ENCODE measurements at regions not wholly inside any gene's neighbourhood (a gene's known extent, or its start where the extent isn't known, plus 50 kb on each side); places are given as distances from the start of the nearest gene placed in this dataset.
A peak's percentile ranks its signal among the peaks of the same experiment; 100 is the strongest.
"Not testable (repeated sequence)": the region's sequence is repeated elsewhere in the genome, so short reads cannot be mapped to it uniquely, and the experiment has no call there.

DNA sequence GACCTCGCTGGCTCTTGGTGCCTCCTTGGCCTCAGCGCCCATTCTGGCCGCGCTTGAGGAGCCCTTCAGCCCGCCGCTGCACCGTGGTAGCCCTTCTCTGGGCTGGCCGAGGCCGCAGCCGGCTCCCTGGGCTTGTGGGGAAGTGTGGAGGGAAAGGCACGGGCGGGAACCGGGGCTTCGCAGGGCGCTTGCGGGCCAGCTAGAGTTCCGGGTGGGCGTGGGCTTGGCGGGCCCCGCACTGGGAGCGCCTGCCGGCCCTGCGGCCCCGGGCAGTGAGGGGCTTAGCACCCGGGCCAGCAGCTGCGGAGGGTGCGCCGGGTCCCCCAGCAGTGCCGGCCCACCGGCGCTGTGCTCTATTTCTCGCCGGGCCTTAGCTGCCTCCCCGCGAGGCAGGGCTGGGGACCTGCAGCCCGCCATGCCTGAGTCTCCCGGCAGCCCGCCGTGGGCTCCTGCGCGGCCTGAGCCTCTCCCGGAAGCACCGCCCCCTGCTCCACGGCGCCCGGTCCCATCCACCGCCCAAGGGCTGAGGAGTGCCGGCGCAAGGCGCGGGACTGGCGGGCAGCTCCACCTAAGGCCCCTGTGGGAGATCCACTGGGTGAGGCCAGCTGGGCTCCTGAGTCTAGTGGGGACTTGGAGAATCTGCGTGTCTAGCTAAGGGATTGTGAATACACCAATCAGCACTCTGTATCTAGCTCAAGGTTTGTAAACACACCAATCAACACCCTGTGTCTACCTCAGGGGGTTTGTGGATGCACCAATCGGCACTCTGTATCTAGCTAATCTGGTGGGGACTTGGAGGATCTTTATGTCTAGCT is 141.1 kb downstream of the SLCO4C1 start:
- not testable (repeated sequence) for DNase-seq (ENCODE audit: low spot score)

GRCh38 chr5:102154291-102154690 is 141.8 kb downstream of the SLCO4C1 start:
- no peak for DNase-seq (ENCODE audit: low spot score)

- DNase-seq (ENCODE audit: low spot score), result peak; percentile 60
Observed at GRCh38 chr5:102153003-102153759, 142.9 kb downstream of the SLCO4C1 start.

- no peak for DNase-seq (ENCODE audit: low spot score)
Observed at GRCh38 chr5:102139029-102139428, 157.1 kb downstream of the SLCO4C1 start.

DNA sequence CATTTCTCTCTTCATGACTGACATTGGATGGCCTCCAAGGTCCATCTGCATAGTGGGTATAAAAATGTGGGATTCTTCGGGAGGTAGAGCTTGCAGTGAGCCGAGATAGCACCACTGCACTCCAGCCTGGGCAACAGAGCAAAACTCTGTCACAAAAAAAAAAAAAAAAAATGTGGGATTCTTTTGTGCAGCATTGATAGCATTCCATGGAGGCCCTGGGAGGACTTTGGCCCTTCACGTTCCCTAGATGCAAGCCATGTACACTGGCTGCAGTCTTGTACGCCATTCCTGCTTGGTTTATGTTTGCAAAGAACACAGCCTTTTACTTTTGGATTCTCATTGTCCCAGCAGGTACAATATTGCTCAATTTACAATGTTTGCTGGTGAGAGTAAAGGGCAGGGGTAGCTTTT is 157.8 kb downstream of the SLCO4C1 start:
- DNase-seq (ENCODE audit: low spot score), result no peak

DNA sequence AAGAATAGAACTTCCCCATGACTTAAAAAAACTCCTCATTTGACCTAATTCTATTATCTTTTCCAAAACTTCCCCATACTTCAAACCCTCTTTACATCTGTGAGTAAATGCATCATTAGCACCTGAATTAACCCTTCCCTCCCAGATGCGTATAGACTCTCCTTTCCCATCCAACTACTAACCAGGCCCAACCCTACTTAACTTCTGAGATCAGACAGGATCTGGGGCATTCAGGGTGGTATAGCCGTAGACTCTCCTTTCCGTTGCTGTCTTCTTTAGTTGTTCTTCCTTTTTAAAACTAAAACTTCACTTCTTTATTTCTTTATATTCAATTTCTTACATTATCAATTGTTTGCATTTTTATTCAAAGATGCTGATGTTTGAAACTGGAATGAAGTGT is 165.2 kb downstream of the SLCO4C1 start:
- DNase-seq (ENCODE audit: low spot score), result no peak

DNA sequence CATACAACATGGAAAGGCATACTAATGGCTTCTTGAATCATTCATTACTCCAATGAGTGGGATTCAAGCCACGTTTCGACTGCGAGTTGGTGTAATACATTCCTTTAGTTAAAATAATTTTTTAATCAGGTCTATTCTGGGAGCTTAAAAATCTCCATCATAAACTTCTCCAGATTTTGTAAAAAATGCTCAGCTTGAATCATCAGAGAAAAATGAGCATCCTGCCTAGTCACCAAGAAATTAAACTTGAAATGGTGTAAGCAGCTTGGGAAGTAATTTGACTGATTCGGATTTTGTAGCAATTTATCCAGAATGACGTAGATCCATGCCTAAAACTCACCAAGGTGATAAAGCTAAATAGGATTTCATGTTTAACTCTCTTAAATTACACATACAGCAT is 165.7 kb downstream of the SLCO4C1 start:
- DNase-seq (ENCODE audit: low spot score), result no peak

DNA sequence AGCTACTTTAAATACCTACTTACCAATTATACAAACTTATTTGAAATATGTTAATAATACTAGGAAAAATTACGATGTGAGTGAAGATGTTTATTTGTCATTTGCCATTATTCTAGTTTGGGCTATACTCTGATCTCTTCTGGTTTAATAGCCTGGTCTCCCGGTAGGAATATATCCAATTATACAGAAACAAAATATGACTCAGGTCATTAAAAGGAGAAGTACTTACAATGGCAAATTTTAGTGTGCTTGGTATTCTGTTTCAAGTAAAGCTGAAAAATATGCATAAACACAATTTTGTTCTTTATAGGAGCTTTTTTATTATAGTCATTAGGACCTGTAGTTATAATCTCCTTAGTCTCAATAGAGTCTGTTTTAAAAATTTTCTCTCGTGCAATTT is 176.8 kb downstream of the SLCO4C1 start:
- DNase-seq (ENCODE audit: low spot score), result no peak

DNA sequence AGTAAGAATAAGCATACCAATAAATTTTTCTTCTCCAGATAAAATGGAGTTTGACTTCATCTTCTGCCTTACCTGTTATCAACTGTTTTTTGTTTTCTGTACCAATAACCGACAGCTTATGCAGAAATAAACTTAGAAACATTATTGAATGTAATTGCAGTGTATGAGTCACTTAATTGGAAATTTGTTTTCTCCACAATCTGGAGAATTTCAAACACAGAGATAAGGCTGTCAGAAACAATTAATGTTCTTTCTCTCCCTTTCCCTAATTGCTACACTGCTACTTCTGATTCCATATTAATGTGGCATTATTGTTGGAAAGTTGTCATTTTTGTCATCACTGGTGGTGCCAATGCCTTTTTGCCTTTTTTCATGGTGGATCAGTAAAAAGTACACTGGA is 180.3 kb downstream of the SLCO4C1 start:
- no peak for DNase-seq (ENCODE audit: low spot score)

GRCh38 chr5:102114525-102115069 is 181.5 kb downstream of the SLCO4C1 start:
- DNase-seq (ENCODE audit: low spot score), result no peak

DNA sequence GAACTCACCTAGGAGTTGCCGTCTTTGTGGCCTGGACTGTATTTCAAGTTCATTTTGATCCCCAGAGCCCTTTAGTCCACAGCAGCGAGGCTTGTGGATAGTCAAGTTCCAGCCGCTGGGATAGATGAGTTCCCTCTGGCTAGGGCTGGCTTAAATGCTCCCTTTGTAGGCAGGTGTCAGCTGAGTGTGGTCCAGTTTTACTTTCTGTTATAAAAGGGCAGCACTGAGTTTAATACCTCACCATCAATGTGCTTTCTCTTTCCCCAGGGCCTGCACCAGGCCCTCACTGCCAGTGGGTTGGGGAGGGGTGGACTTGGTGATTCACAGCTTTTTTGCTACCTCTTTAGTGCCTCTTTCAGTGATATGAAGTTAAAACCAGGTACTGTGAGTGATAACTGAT is 188.2 kb downstream of the SLCO4C1 start:
- no peak for DNase-seq (ENCODE audit: low spot score)

DNA sequence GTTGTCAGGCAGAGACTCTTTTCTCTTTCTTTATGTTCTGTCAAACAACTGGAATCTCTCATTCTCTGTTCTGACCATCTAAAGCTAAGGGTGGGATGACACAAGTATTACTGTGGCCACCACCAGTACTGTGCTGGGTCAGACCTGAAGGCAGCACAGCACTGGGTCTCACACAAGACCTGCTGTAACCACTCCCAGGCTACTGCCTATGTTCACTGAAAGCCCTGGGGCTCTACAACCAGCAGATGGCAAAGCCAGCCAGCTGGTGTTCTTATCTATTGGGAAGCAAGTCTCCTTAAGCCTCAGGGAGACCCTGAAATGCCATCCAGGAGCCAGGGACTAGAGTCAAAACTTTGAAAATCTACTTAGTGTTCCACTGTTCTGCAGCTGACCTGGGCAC is 189.5 kb downstream of the SLCO4C1 start:
- no peak for DNase-seq (ENCODE audit: low spot score)

- DNase-seq (ENCODE audit: low spot score), result no peak
Observed at GRCh38 chr5:102099766-102100331, 196.2 kb downstream of the SLCO4C1 start.

DNA sequence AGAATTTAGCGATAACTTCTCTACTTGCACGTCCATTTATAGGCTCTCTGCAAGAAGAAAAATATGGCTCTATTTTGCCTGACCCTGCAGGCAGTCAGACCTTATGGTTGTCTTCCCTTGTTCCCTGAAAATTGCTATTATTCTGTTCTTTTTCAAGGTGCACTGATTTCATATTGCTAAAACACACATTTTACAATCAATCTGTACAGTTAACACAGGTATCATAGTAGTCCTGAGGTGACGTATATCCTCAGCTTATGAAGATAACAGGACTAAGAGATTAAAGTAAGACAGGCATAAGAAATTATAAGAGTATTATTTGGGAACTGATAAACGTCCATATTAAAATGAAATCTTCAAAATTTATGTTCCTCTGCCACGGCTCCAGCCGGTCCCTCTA is 197.0 kb downstream of the SLCO4C1 start:
- not testable (repeated sequence) for DNase-seq (ENCODE audit: low spot score)

DNA sequence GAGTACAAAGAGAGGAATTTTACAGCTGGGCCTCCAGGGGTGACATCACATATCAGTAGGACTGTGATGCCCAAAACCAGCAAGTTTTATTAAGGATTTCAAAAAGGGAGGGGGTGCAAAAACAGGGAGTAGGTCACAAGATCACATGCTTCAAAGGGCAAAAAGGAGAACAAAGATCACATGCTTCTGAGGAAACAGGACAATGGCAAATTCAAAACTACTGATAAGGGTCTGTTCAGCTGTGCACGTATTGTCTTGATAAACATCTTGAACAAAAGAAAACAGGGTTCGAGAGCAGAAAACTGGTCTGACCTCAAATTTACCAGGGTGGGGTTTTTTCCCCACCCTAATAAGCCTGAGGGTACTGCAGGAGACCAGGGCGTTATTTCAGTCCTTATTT is 197.5 kb downstream of the SLCO4C1 start:
- DNase-seq (ENCODE audit: low spot score), result not testable (repeated sequence)

GRCh38 chr5:102090770-102091169 is 205.3 kb downstream of the SLCO4C1 start:
- DNase-seq (ENCODE audit: low spot score), result no peak

DNA sequence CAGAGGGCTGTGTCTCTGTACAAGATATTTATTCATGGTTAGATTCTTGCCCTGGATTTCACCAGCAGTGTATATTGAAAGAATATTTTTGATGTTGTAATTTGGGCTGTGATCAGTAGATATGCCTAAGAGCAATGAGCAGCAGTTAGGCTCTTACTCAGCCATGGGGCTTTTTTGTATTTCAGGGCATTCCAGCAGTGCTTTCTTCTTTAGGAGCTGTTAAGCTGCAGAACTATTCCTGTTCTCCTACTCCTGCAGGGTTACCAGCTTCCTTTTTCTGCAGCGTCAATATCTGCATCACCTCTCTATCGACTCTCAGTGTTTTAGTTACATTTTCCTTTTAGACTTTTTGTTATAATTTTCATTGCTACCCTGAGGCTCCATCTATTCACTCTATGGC is 206.2 kb downstream of the SLCO4C1 start:
- DNase-seq (ENCODE audit: low spot score), result peak; percentile 3

DNA sequence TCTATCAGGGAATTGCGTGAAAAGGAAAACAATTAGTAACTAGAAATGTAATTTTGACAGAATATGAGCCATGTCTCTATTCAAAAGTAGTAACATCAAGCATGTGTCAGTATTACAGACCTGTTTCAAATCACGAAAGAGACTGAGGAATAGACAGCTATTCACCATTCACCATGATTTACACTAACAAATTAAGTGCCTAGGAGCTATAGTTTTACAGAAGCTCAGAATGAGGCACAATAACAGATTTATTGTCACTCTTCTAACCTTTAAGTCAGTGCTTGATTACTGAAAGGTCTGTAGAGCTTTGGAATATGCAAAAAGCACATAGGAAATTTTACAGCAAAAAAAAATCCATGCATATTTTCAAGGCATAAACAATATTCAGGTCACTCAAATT is 208.2 kb downstream of the SLCO4C1 start:
- no peak for DNase-seq (ENCODE audit: low spot score)

- DNase-seq (ENCODE audit: low spot score), result no peak
Observed at GRCh38 chr5:102080288-102080687, 215.8 kb downstream of the SLCO4C1 start.

GRCh38 chr5:102077920-102078319 is 218.2 kb downstream of the SLCO4C1 start:
- DNase-seq (ENCODE audit: low spot score), result no peak

DNA sequence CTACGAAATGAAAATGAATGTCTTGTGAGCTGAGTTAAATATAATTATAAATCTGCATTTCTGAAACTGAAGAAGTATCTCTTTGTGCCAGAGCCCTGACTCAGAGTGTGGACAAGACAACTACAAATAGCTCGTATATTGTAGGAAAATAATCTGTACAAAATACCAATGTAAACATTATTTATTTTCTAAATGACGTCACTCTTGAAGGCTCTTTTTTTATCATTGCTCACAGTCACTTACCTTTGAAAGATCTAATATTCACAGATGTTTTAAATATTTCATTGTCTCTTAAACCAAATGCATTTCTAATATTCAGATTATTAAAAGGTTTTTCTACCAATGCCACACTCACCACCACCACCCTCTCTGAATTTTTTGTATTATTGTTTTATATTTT is 226.1 kb downstream of the SLCO4C1 start:
- no peak for DNase-seq (ENCODE audit: low spot score)

DNA sequence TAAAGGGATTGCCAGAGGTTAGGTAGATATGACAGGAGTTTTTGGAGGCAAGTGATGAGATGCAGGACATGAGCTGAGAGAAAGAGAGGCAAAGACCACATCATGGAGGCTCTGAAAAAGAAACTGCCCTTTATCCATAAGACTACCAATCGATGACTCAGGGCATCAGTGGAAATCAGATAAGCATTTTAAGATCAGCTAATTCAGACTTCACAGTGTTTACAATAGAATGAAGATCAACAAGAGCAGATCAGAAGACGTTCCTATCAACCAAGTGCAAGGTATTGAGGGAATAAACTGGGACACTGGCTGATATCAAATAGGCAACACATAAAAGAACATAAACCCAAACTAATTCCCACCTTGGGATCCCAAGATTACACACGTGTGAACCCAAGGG is 227.2 kb downstream of the SLCO4C1 start:
- DNase-seq (ENCODE audit: low spot score), result no peak

All from umbilical cord (tissue), 1 donor.